Kidney (tissue), 13 donors: ENCODE measurements at regions not wholly inside any gene's neighbourhood (a gene's known extent, or its start where the extent isn't known, plus 50 kb on each side); places are given as distances from the start of the nearest gene placed in this dataset.
"Not testable (repeated sequence)": the region's sequence is repeated elsewhere in the genome, so short reads cannot be mapped to it uniquely, and the experiment has no call there.

ENCODE experiments used
- DNase-seq, 5 donors: peaks; one replicate each; pipeline ENCODE4 v3.0.0-alpha.2; 2013 to 2020
- FAIRE-seq: peaks from 2 replicates; lab custom pipeline; 2012; peaks lifted over from hg19 to GRCh38; lab: Jason Lieb, UNC
- H3K27ac ChIP-seq, 2 donors: one replicate each; pipeline ENCODE4 v1.7.0; 2013; ENCODE audit warnings: low read depth in 2 of 2, low read length in 2 of 2, inconsistent platforms in 1 of 2
- H3K27me3 ChIP-seq: one replicate; pipeline ENCODE4 v1.7.1; 2013; ENCODE audit warnings: low read length, inconsistent platforms; ENCODE audit not compliant: control insufficient read depth, insufficient read depth
- H3K36me3 ChIP-seq, 3 donors: one replicate each; pipeline versions ENCODE4 v1.7.0 to v1.7.1; 2013; ENCODE audit warnings: low read length in 3 of 3, control low read depth in 1 of 3, inconsistent platforms in 1 of 3; ENCODE audit not compliant: insufficient read depth in 3 of 3, control insufficient read depth in 2 of 3
- H3K4me1 ChIP-seq, 3 donors: one replicate each; pipeline versions ENCODE4 v1.7.0 to v1.7.1; 2013; ENCODE audit warnings: low read length in 3 of 3, inconsistent platforms in 1 of 3, low read depth in 1 of 3; ENCODE audit not compliant: control insufficient read depth in 2 of 3, insufficient read depth in 2 of 3
- H3K4me3 ChIP-seq, 3 donors: one replicate each; pipeline versions ENCODE4 v1.7.0 to v1.8.1; 2013; ENCODE audit warnings: low read length in 3 of 3, control low read depth in 1 of 3, inconsistent platforms in 1 of 3
- H3K9ac ChIP-seq, 3 donors: one replicate each; pipeline versions ENCODE4 v1.7.0 to v1.7.1; 2013; ENCODE audit warnings: low read length in 3 of 3, control low read depth in 1 of 3, inconsistent platforms in 1 of 3
- H3K9me3 ChIP-seq, 3 donors: one replicate each; pipeline versions ENCODE4 v1.7.0 to v1.7.1; 2013; ENCODE audit warnings: low read length in 3 of 3, control low read depth in 1 of 3, inconsistent platforms in 1 of 3; ENCODE audit not compliant: control insufficient read depth in 2 of 3, insufficient read depth in 1 of 3
- intact Hi-C: fragments of 100-400 bp; cut with DNase I; formaldehyde crosslinking; loops from one replicate; pipeline ENCODE4 v1.11.1; 2022
- TF ChIP-seq, protein P1 (sequence below): IDR thresholded peaks from 3 replicates; pipeline ENCODE4 v1.5.1; 2012; ENCODE audit warnings: mild to moderate bottlenecking, moderate library complexity, borderline replicate concordance; ENCODE audit not compliant: insufficient read depth; ENCODE audit errors: extremely low read depth
- donor health status: control.
- donor health status: control.
- donor health status: control.
- donor health status: control.
- donor health status: control.
- donor health status: DM: yes; HTN: yes; CAD: no.
- donor health status: Normal renal cell carcinoma (clear cell type).

DNA sequence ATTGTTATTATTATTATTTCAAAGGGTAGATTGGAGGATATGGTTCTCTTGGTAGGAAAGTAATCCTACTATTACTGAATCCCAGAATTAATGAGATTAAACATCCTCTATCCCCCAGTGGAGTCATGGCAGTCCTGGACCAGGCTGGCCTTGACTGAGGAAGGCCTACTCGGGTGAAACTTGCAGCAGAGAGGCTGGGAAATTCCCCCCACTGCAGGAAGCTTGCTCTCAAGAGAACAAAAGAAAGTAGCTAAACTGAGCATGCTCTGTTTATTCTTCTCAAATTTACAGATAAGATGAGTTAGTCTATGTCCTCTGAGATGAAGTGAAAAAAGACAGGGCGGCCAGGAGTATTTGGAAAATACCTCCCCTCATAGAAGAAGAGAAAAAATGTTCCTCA lies 233.9 kb upstream of the RPS23 start:
- no peaks in the 10 kb centered on the region for H3K9me3 ChIP-seq
- no peaks in the 10 kb centered on the region for H3K36me3 ChIP-seq

DNA sequence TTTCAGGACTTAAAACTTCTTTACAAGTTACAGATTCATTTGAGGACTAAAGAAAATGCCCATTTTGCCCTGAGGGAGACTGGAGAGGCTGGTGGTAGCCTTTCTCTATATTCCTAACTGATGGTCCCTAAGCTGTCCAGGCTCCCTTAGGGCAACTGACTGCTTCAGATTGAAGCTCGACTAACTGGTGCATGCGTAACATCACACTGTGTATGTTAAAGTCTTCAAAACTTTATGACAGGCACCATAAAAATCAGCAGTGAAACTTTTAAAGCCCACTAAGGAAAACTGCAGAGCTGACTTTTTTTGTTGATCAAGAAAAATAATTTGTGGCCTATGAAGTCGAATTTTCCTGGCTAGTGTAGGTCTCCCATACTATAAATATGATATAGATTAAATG lies 233.0 kb upstream of the RPS23 start:
- Histone ChIP-seq H3K4me3 (no peak overlapping the region), H3K27me3 (no peaks in the 10 kb centered on the region), H3K27ac (no peak overlapping the region), H3K9me3 (peaks cover 0 to 5% (median 3%) of the 10 kb centered on the region in 3 donors), H3K4me1 (no peaks in the 10 kb centered on the region), H3K9ac (no peak overlapping the region), H3K36me3 (no peaks in the 10 kb centered on the region)
- intact Hi-C loops = no loop called here
- FAIRE-seq (no peak), DNase-seq (no peak)
- TF ChIP-seq, protein P1, sequence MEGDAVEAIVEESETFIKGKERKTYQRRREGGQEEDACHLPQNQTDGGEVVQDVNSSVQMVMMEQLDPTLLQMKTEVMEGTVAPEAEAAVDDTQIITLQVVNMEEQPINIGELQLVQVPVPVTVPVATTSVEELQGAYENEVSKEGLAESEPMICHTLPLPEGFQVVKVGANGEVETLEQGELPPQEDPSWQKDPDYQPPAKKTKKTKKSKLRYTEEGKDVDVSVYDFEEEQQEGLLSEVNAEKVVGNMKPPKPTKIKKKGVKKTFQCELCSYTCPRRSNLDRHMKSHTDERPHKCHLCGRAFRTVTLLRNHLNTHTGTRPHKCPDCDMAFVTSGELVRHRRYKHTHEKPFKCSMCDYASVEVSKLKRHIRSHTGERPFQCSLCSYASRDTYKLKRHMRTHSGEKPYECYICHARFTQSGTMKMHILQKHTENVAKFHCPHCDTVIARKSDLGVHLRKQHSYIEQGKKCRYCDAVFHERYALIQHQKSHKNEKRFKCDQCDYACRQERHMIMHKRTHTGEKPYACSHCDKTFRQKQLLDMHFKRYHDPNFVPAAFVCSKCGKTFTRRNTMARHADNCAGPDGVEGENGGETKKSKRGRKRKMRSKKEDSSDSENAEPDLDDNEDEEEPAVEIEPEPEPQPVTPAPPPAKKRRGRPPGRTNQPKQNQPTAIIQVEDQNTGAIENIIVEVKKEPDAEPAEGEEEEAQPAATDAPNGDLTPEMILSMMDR = no peak

More for the DNA sequence above, 233.9 kb upstream of the RPS23 start:
- Histone ChIP-seq H3K9ac (no peak overlapping the region), H3K4me1 (no peaks in the 10 kb centered on the region), H3K27ac (no peak overlapping the region), H3K27me3 (no peaks in the 10 kb centered on the region), H3K4me3 (no peak overlapping the region)
- DNase-seq (no peak), FAIRE-seq (no peak)
- intact Hi-C loops = no loop called here
- TF ChIP-seq, protein P1 = no peak

DNA sequence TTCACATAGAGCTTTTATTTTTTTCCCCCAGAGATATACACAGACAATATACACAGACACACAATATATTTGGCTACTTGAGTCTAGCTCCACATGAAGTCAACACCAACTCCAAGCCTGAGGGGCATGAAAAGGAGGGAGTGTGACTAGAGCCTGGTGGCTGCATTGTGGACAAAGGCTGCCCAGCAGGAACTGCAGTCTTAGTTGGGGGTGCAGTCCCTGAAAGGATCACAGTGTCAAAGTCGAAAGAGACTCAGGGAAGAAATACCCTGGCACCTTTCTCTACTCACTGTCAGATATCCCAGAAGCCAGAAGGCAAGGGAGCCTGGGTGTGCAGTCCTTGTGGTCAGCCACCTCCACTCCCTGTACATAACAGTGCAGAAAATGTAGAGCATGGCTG lies 231.6 kb upstream of the RPS23 start:
- Histone ChIP-seq H3K4me1 (no peaks in the 10 kb centered on the region), H3K27me3 (no peaks in the 10 kb centered on the region), H3K27ac (no peak overlapping the region), H3K9me3 (peaks cover 0 to 5% (median 3%) of the 10 kb centered on the region in 3 donors), H3K36me3 (no peaks in the 10 kb centered on the region), H3K4me3 (no peak overlapping the region), H3K9ac (no peak overlapping the region)
- DNase-seq = no peak
- no peak for FAIRE-seq
- TF ChIP-seq, protein P1 = no peak
- intact Hi-C loops = no loop called here

DNA sequence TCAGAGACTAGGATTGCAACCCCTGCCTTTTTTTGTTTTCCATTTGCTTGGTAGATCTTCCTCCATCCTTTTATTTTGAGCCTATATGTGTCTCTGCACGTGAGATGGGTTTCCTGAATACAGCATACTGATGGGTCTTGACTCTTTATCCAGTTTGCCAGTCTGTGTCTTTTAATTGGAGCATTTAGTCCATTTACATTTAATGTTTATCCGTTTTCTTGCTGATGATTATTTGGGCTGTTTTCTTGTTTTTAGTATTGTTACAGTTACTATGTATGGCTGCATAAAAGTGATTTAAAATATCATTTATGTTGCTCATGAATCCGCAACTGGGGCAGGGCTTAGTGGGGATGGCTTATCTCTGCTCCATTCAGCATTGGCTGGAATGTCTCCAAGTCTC lies 228.2 kb upstream of the RPS23 start:
- H3K27me3 ChIP-seq, FAIRE-seq: not testable (repeated sequence)

More for the DNA sequence above, 228.2 kb upstream of the RPS23 start:
- H3K27ac ChIP-seq, intact Hi-C loops, H3K9me3 ChIP-seq, DNase-seq, H3K4me3 ChIP-seq, H3K9ac ChIP-seq, H3K4me1 ChIP-seq, H3K36me3 ChIP-seq: not testable (repeated sequence)
